Endothelial cell of umbilical vein (primary cell): ENCODE measurements at regions not wholly inside any gene's neighbourhood (a gene's known extent, or its start where the extent isn't known, plus 50 kb on each side); places are given as distances from the start of the nearest gene placed in this dataset.

ENCODE experiments used
- CTCF ChIP-seq, 2 donors: IDR thresholded peaks; 1 replicate in 1 of 2; 2 replicates in 1 of 2; pipeline ENCODE4 v1.5.1; 2011; ENCODE audit warnings: low read length in 2 of 2, mild to moderate bottlenecking in 2 of 2, moderate library complexity in 2 of 2, control low read depth in 1 of 2, inconsistent platforms in 1 of 2, low read depth in 1 of 2; ENCODE audit not compliant: insufficient read depth in 1 of 2; ENCODE audit errors: extremely low read depth in 1 of 2
- POLR2A ChIP-seq: IDR thresholded peaks from 2 replicates; pipeline ENCODE4 v1.6.1; 2012; ENCODE audit warnings: low read depth, mild to moderate bottlenecking, control low read depth, low read length

DNA sequence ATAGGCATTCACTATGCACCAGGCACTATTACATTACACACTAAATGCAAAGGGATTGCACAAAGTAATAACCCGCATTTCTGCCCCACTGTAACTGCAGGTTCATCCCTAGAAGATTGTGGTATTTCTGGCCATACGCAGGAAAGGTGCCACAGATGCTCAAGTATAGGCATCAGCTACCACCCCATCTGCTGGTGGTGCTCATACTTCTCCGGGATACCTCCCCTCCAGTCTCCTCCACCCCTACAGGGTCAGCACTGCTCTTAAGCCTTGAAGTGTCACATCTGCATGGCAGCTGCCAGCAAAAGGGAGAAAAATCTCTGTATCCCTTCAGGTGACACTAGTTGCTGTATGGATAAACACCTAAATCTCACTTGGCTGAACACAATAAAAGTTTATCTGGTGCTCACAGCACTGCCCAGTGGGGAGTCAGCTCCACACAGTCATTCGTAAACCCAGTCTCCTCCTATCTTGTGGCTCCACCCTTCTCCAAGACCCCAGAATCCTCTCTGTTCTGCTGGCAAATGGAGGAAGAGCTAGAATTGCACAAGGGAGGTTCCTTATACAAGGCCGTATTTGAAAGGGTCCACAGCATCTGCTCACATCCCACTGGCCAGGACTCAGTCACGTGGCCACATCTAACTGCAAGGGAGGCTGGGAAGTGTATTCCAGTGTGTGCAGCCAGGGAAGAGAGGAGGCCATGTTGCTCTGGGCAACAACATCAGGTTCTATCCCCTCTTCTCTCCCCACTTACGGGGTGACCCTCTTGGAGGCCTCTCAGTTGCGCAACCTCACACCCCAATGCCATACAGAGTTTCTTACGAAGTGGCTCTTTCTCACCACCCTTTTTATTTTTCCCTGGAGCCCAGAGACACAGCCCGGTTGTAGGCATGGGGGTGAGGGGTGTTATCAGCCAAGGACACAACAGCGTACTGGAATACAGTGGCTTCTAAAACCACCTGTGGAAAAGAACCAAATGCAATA is 114.7 kb downstream of the BUD13 start:
- TF ChIP-seq CTCF (IDR thresholded peaks at IDR 0.05; ENCODE audit: extremely low read depth in 1 of 2, insufficient read depth in 1 of 2, low read depth in 1 of 2, low read length in 2 of 2) (no peak), POLR2A (no peak)
